ENCODE measurements at regions not wholly inside any gene's neighbourhood (a gene's known extent, or its start where the extent isn't known, plus 50 kb on each side); places are given as distances from the start of the nearest gene placed in this dataset.

DNA sequence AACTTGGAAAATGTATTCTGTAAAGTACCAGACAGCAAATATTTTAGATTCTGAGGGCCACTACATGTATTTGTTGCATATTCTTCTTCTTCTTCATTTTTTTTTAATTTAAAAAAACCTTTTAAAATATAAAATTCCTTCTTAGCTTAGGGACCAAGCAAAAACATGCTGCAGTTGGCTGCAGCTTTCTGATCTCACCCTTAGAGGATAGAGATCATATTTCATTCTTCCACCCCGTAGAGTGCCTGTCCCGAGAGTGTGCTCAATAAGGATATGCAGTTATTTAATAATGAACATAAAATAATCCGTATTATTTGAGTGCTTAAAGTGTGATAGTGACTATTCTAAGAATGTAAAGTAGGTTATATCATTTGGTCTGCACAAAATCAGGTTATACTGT, 204.2 kb upstream of the CD180 start:
- no peak overlapping the region for H3K27ac ChIP-seq (ENCODE audit: low read depth in 2 of 2, low read length in 2 of 2)
- peaks cover 0 to 1% (median 0%) of the 10 kb centered on the region in 3 donors for H3K9me3 ChIP-seq (ENCODE audit: control insufficient read depth in 2 of 3, insufficient read depth in 1 of 3, low read length in 3 of 3)
- no peaks in the 10 kb centered on the region for H3K4me1 ChIP-seq (ENCODE audit: control insufficient read depth in 2 of 3, insufficient read depth in 2 of 3, low read depth in 1 of 3, low read length in 3 of 3)
- intact Hi-C loops (cut with DNase I), result no loop called here
- no peaks in the 10 kb centered on the region for H3K27me3 ChIP-seq (ENCODE audit: control insufficient read depth, insufficient read depth, low read length)
- no peak overlapping the region for H3K9ac ChIP-seq (ENCODE audit: low read length in 3 of 3)
- no peak for TF ChIP-seq CTCF (IDR thresholded peaks at IDR 0.05; ENCODE audit: borderline replicate concordance, extremely low read depth, insufficient read depth)
- no peaks in the 10 kb centered on the region for H3K36me3 ChIP-seq (ENCODE audit: control insufficient read depth in 2 of 3, insufficient read depth in 3 of 3, low read length in 3 of 3)
- no peak overlapping the region for H3K4me3 ChIP-seq (ENCODE audit: low read length in 3 of 3)
- FAIRE-seq, result no peak
- DNase-seq, result no peak

GRCh38 chr5:67395790-67396418, 199.3 kb upstream of the CD180 start:
- Histone ChIP-seq H3K36me3 (ENCODE audit: control insufficient read depth in 2 of 3, insufficient read depth in 3 of 3, low read length in 3 of 3) (no peaks in the 10 kb centered on the region), H3K9ac (ENCODE audit: low read length in 3 of 3) (no peak overlapping the region), H3K27ac (ENCODE audit: low read depth in 2 of 2, low read length in 2 of 2) (no peak overlapping the region), H3K27me3 (ENCODE audit: control insufficient read depth, insufficient read depth, low read length) (no peaks in the 10 kb centered on the region), H3K4me3 (ENCODE audit: low read length in 3 of 3) (no peak overlapping the region), H3K9me3 (ENCODE audit: control insufficient read depth in 2 of 3, insufficient read depth in 1 of 3, low read length in 3 of 3) (peaks cover 0 to 1% (median 0%) of the 10 kb centered on the region in 3 donors), H3K4me1 (ENCODE audit: control insufficient read depth in 2 of 3, insufficient read depth in 2 of 3, low read depth in 1 of 3, low read length in 3 of 3) (no peaks in the 10 kb centered on the region)
- DNase-seq (no peak), FAIRE-seq (no peak)
- TF ChIP-seq CTCF (IDR thresholded peaks at IDR 0.05; ENCODE audit: borderline replicate concordance, extremely low read depth, insufficient read depth), result no peak
- intact Hi-C loops (cut with DNase I), result no loop called here

GRCh38 chr5:67393211-67393610, 196.6 kb upstream of the CD180 start:
- Histone ChIP-seq H3K36me3 (ENCODE audit: control insufficient read depth in 2 of 3, insufficient read depth in 3 of 3, low read length in 3 of 3) (no peaks in the 10 kb centered on the region), H3K9ac (ENCODE audit: low read length in 3 of 3) (no peak overlapping the region), H3K4me1 (ENCODE audit: control insufficient read depth in 2 of 3, insufficient read depth in 2 of 3, low read depth in 1 of 3, low read length in 3 of 3) (no peaks in the 10 kb centered on the region), H3K27me3 (ENCODE audit: control insufficient read depth, insufficient read depth, low read length) (no peaks in the 10 kb centered on the region), H3K9me3 (ENCODE audit: control insufficient read depth in 2 of 3, insufficient read depth in 1 of 3, low read length in 3 of 3) (no peaks in the 10 kb centered on the region), H3K4me3 (ENCODE audit: low read length in 3 of 3) (no peak overlapping the region), H3K27ac (ENCODE audit: low read depth in 2 of 2, low read length in 2 of 2) (no peak overlapping the region)
- TF ChIP-seq CTCF (IDR thresholded peaks at IDR 0.05; ENCODE audit: borderline replicate concordance, extremely low read depth, insufficient read depth), result no peak
- FAIRE-seq, result no peak
- DNase-seq, result no peak
- intact Hi-C loops (cut with DNase I), result no loop called here

DNA sequence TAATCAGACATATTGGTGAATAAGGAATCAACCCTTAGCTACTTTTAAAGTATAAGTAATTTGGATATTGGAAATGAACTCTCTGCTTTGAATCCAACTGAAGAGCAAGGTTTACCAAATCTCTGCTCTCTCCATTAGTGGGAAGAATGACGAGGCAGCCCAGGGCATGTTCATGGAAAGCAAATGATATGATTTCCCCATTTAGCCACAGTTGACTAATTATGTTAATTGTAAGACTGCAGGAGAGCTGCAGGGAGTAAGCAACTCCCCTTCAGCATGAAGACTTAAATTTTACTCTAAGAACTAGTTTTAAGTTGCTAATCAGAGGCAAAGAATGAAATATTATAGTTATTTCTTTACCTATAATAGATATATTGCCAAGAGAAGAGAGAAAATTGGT, 194.3 kb upstream of the CD180 start:
- H3K27ac ChIP-seq (ENCODE audit: low read depth in 2 of 2, low read length in 2 of 2), result no peak overlapping the region

More for the DNA sequence above, 194.3 kb upstream of the CD180 start:
- Histone ChIP-seq H3K36me3 (ENCODE audit: control insufficient read depth in 2 of 3, insufficient read depth in 3 of 3, low read length in 3 of 3) (no peaks in the 10 kb centered on the region), H3K9me3 (ENCODE audit: control insufficient read depth in 2 of 3, insufficient read depth in 1 of 3, low read length in 3 of 3) (no peaks in the 10 kb centered on the region), H3K4me3 (ENCODE audit: low read length in 3 of 3) (no peak overlapping the region), H3K27me3 (ENCODE audit: control insufficient read depth, insufficient read depth, low read length) (no peaks in the 10 kb centered on the region), H3K4me1 (ENCODE audit: control insufficient read depth in 2 of 3, insufficient read depth in 2 of 3, low read depth in 1 of 3, low read length in 3 of 3) (no peaks in the 10 kb centered on the region), H3K9ac (ENCODE audit: low read length in 3 of 3) (no peak overlapping the region)
- TF ChIP-seq CTCF (IDR thresholded peaks at IDR 0.05; ENCODE audit: borderline replicate concordance, extremely low read depth, insufficient read depth), result no peak
- intact Hi-C loops (cut with DNase I), result no loop called here
- no peak for DNase-seq
- no peak for FAIRE-seq

All from kidney (tissue), 13 donors.